ENCODE measurements at regions not wholly inside any gene's neighbourhood (a gene's known extent, or its start where the extent isn't known, plus 50 kb on each side); places are given as distances from the start of the nearest gene placed in this dataset.

- TF ChIP-seq CTCF (IDR thresholded peaks at IDR 0.05) (no peak), POLR2A (IDR thresholded peaks at IDR 0.05) (no peak)
Measured at GRCh38 chr15:35657679-35658311, 111.8 kb upstream of the DPH6 start.

Measured in lower leg skin (tissue), 3 donors.